Erythroblast (primary cell): ENCODE measurements at regions not wholly inside any gene's neighbourhood (a gene's known extent, or its start where the extent isn't known, plus 50 kb on each side); places are given as distances from the start of the nearest gene placed in this dataset.

Source experiments
- GATA1 ChIP-seq: IDR thresholded peaks from 2 replicates; pipeline ENCODE4 v1.6.1; 2011; ENCODE audit warnings: low read depth, mild to moderate bottlenecking, control low read depth, low read length, moderate library complexity
- POLR2A ChIP-seq: IDR thresholded peaks from 2 replicates; pipeline ENCODE4 v1.6.1; 2011; ENCODE audit warnings: mild to moderate bottlenecking, low read length

- no peak for TF ChIP-seq POLR2A
- TF ChIP-seq GATA1: no peak
Observed at GRCh38 chr6:119865466-119866350, 516.1 kb upstream of the MAN1A1 start.
